Naive thymus-derived CD4-positive, alpha-beta T cell (primary cell): ENCODE measurements at regions not wholly inside any gene's neighbourhood (a gene's known extent, or its start where the extent isn't known, plus 50 kb on each side); places are given as distances from the start of the nearest gene placed in this dataset.
A peak's percentile ranks its signal among the peaks of the same experiment; 100 is the strongest.

Experiments
- ATAC-seq: fragments of 150-1000 bp; cut with Tn5 transposase; 2 replicates; pipeline ENCODE4 v1.10.0; 2021; ENCODE audit warnings: mild to moderate bottlenecking, moderate library complexity
- CTCF ChIA-PET: fragments of 350-600 bp; sonication (Branson Sonifier 250); formaldehyde crosslinking; loops from one replicate; lab custom pipeline; 2021; ENCODE audit warnings: antibody characterized with exemption; lab: Charles Lee
- POLR2A ChIA-PET: fragments of 350-600 bp; sonication (Branson Sonifier 250); formaldehyde crosslinking; loops from one replicate; lab custom pipeline; 2021; ENCODE audit warnings: antibody characterized with exemption, inconsistent platforms; lab: Charles Lee
- DNase-seq, 9 donors: peaks; one replicate each; pipeline versions ENCODE4 v3.0.0 to v3.0.0-alpha.2; 2020 to 2022; ENCODE audit warnings: mixed read lengths in 1 of 9
- H3K27ac ChIP-seq: one replicate; pipeline ENCODE4 v1.7.0; 2013; ENCODE audit warnings: mild to moderate bottlenecking, low read depth, low read length, moderate library complexity
- H3K27me3 ChIP-seq, 2 donors: one replicate each; pipeline ENCODE4 v1.7.0; 2013; ENCODE audit warnings: low read length in 2 of 2, mild to moderate bottlenecking in 2 of 2, moderate library complexity in 2 of 2; ENCODE audit not compliant: control insufficient read depth in 2 of 2, insufficient read depth in 2 of 2
- H3K36me3 ChIP-seq, 3 experiments: 1 replicate in 2 of 3; 2 replicates in 1 of 3; pipeline ENCODE4 v1.7.0; 2013; ENCODE audit warnings: low read length in 3 of 3, mild to moderate bottlenecking in 3 of 3, moderate library complexity in 1 of 3; ENCODE audit not compliant: insufficient read depth in 3 of 3, control insufficient read depth in 2 of 3
- H3K4me1 ChIP-seq, 2 donors: one replicate each; pipeline ENCODE4 v1.7.0; 2013; ENCODE audit warnings: low read length in 2 of 2, mild to moderate bottlenecking in 2 of 2, moderate library complexity in 1 of 2; ENCODE audit not compliant: control insufficient read depth in 2 of 2, insufficient read depth in 2 of 2
- H3K4me3 ChIP-seq: 2 replicates; pipeline ENCODE4 v1.7.0; 2013; ENCODE audit warnings: mild to moderate bottlenecking, low read length
- H3K9me3 ChIP-seq, 3 experiments: 1 replicate in 2 of 3; 2 replicates in 1 of 3; pipeline ENCODE4 v1.7.0; 2013; ENCODE audit warnings: low read length in 3 of 3; ENCODE audit not compliant: control insufficient read depth in 2 of 3
- H3K27ac Mint-ChIP-seq, 9 donors: one replicate each; pipeline ENCODE4 v1.8.0; 2020 to 2022; ENCODE audit warnings: mixed read lengths in 9 of 9, mild to moderate bottlenecking in 8 of 9, moderate library complexity in 5 of 9, inconsistent platforms in 2 of 9
- H3K27me3 Mint-ChIP-seq, 5 donors: one replicate each; pipeline ENCODE4 v1.8.0; 2021 to 2022; ENCODE audit warnings: mixed read lengths in 5 of 5, mild to moderate bottlenecking in 1 of 5
- H3K36me3 Mint-ChIP-seq, 5 donors: one replicate each; pipeline ENCODE4 v1.8.0; 2020 to 2022; ENCODE audit warnings: mixed read lengths in 5 of 5, mild to moderate bottlenecking in 3 of 5, inconsistent platforms in 1 of 5
- H3K4me1 Mint-ChIP-seq, 7 donors: one replicate each; pipeline ENCODE4 v1.8.0; 2020 to 2022; ENCODE audit warnings: mixed read lengths in 7 of 7, mild to moderate bottlenecking in 3 of 7, inconsistent platforms in 1 of 7
- H3K4me3 Mint-ChIP-seq, 10 donors: one replicate each; pipeline ENCODE4 v1.8.0; 2020 to 2022; ENCODE audit warnings: mild to moderate bottlenecking in 10 of 10, mixed read lengths in 10 of 10, moderate library complexity in 6 of 10, inconsistent platforms in 2 of 10
- H3K9me3 Mint-ChIP-seq, 11 donors: one replicate each; pipeline ENCODE4 v1.8.0; 2020 to 2022; ENCODE audit warnings: mixed read lengths in 11 of 11, mild to moderate bottlenecking in 4 of 11, inconsistent platforms in 1 of 11, moderate library complexity in 1 of 11
- intact Hi-C, 2 donors: fragments of 100-400 bp; cut with micrococcal nuclease; formaldehyde crosslinking; loops; one replicate each; pipeline ENCODE4 v1.15.1; 2023

- Histone ChIP-seq H3K4me3 (no peak overlapping the region), H3K27ac (no peak overlapping the region), H3K9me3 (no peaks in the 10 kb centered on the region), H3K4me1 (peaks cover 0 to 11% of the 10 kb centered on the region in 2 donors), H3K36me3 (no peaks in the 10 kb centered on the region), H3K27me3 (no peaks in the 10 kb centered on the region)
- Mint-ChIP-seq H3K9me3 (no peaks in the 10 kb centered on the region), H3K4me3 (no peak overlapping the region), H3K36me3 (no peaks in the 10 kb centered on the region), H3K4me1 (peaks cover 0 to 12% (median 6%) of the 10 kb centered on the region in 7 donors), H3K27me3 (peaks cover 16 to 43% (median 29%) of the 10 kb centered on the region in 5 donors), H3K27ac (no peak overlapping the region)
- ChIA-PET POLR2A (no interaction called here), CTCF (interaction anchor here (0.6 to 5.1 kb wide), 3 partner anchors 42 to 704 kb away, joined by 3 to 58 read pairs (median 22); no protein-coding TSS in a partner anchor)
- ATAC-seq = no peak
- no peak for DNase-seq
- intact Hi-C loops = loop anchor here in 1 of 2 donors (2.0 kb wide), 1 partner anchor 336 kb away; no protein-coding TSS in a partner anchor
These were observed 59.4 kb upstream of the NKX2-2 start for GRCh38 chr20:21573259-21573658.

GRCh38 chr20:21571841-21572690 is 58.2 kb upstream of the NKX2-2 start:
- Histone ChIP-seq H3K9me3 (no peaks in the 10 kb centered on the region), H3K36me3 (no peaks in the 10 kb centered on the region), H3K4me1 (peaks cover 0 to 11% of the 10 kb centered on the region in 2 donors), H3K27me3 (no peaks in the 10 kb centered on the region), H3K27ac (no peak overlapping the region), H3K4me3 (no peak overlapping the region)
- ChIA-PET POLR2A (interaction anchor here (0.8 to 2.9 kb wide), 4 partner anchors 22 to 47 kb away, joined by 4 to 14 read pairs (median 6); no protein-coding TSS in a partner anchor), CTCF (interaction anchor here (0.7 to 5.1 kb wide), 13 partner anchors 8 to 337 kb away, joined by 3 to 58 read pairs (median 7); no protein-coding TSS in a partner anchor)
- ATAC-seq = peak; percentile 46
- Mint-ChIP-seq H3K36me3 (peaks cover 0 to 4% (median 0%) of the 10 kb centered on the region in 5 donors), H3K4me1 (peaks cover 0 to 12% (median 6%) of the 10 kb centered on the region in 7 donors), H3K27me3 (peaks cover 16 to 37% (median 29%) of the 10 kb centered on the region in 5 donors), H3K4me3 (no peak overlapping the region), H3K9me3 (peaks cover 0 to 3% (median 0%) of the 10 kb centered on the region in 11 donors), H3K27ac (no peak overlapping the region)
- DNase-seq = peak in 4 of 9 donors; percentile 18 to 34 (median 29)
- intact Hi-C loops = loop anchor here (1.0 to 2.0 kb wide), 6 partner anchors 23 to 712 kb away; no protein-coding TSS in a partner anchor

- no peak overlapping the region for H3K4me3 ChIP-seq
- ChIA-PET CTCF (interaction anchor here (1.0 to 5.1 kb wide), 13 partner anchors 8 to 335 kb away, joined by 3 to 58 read pairs (median 7); no protein-coding TSS in a partner anchor), POLR2A (interaction anchor here (0.8 to 2.9 kb wide), 6 partner anchors 9 to 52 kb away, joined by 3 to 14 read pairs (median 4); no protein-coding TSS in a partner anchor)
- H3K4me1 ChIP-seq = peaks cover 0 to 11% of the 10 kb centered on the region in 2 donors
- peaks cover 0 to 12% (median 6%) of the 10 kb centered on the region in 7 donors for H3K4me1 Mint-ChIP-seq
- peaks cover 0 to 3% (median 0%) of the 10 kb centered on the region in 11 donors for H3K9me3 Mint-ChIP-seq
- H3K27me3 Mint-ChIP-seq = peaks cover 16 to 40% (median 28%) of the 10 kb centered on the region in 5 donors
- no peak overlapping the region for H3K27ac Mint-ChIP-seq
- no peaks in the 10 kb centered on the region for H3K9me3 ChIP-seq
- no peaks in the 10 kb centered on the region for H3K27me3 ChIP-seq
- DNase-seq (no peak), ATAC-seq (no peak)
- intact Hi-C loops = loop anchor here in 1 of 2 donors (2.0 kb wide), 1 partner anchor 22 kb away; no protein-coding TSS in a partner anchor
- peaks cover 0 to 8% (median 0%) of the 10 kb centered on the region in 5 donors for H3K36me3 Mint-ChIP-seq
- H3K27ac ChIP-seq = no peak overlapping the region
- H3K36me3 ChIP-seq = no peaks in the 10 kb centered on the region
- H3K4me3 Mint-ChIP-seq = no peak overlapping the region
These were observed 56.6 kb upstream of the NKX2-2 start for GRCh38 chr20:21570285-21570992.

- Mint-ChIP-seq H3K27ac (peak overlapping the region in 1 of 9 donors; percentile 26), H3K36me3 (peaks cover 0 to 8% (median 0%) of the 10 kb centered on the region in 5 donors), H3K4me3 (no peak overlapping the region), H3K27me3 (peaks cover 13 to 34% (median 28%) of the 10 kb centered on the region in 5 donors), H3K9me3 (peaks cover 0 to 3% (median 0%) of the 10 kb centered on the region in 11 donors), H3K4me1 (peaks cover 0 to 12% (median 6%) of the 10 kb centered on the region in 7 donors)
- Histone ChIP-seq H3K4me3 (no peak overlapping the region), H3K36me3 (no peaks in the 10 kb centered on the region), H3K27me3 (no peaks in the 10 kb centered on the region), H3K27ac (no peak overlapping the region), H3K9me3 (no peaks in the 10 kb centered on the region), H3K4me1 (peaks cover 0 to 11% of the 10 kb centered on the region in 2 donors)
- DNase-seq = no peak
- CTCF ChIA-PET = interaction anchor here (1.0 to 2.0 kb wide), 2 partner anchors 40 to 333 kb away, joined by 3 to 10 read pairs; no protein-coding TSS in a partner anchor
- POLR2A ChIA-PET = interaction anchor here (1.1 kb wide), 1 partner anchor 14 kb away, joined by 3 read pairs; no protein-coding TSS in a partner anchor
- no peak for ATAC-seq
- intact Hi-C loops = no loop called here
These were observed 55.7 kb upstream of the NKX2-2 start for GRCh38 chr20:21569586-21569985.

- Histone ChIP-seq H3K4me3 (no peak overlapping the region), H3K4me1 (no peaks in the 10 kb centered on the region), H3K27ac (no peak overlapping the region), H3K9me3 (no peaks in the 10 kb centered on the region), H3K27me3 (no peaks in the 10 kb centered on the region), H3K36me3 (no peaks in the 10 kb centered on the region)
- peaks cover 0 to 8% (median 7%) of the 10 kb centered on the region in 5 donors for H3K36me3 Mint-ChIP-seq
- peaks cover 0 to 14% (median 4%) of the 10 kb centered on the region in 11 donors for H3K9me3 Mint-ChIP-seq
- H3K4me3 Mint-ChIP-seq = no peak overlapping the region
- DNase-seq (no peak), ATAC-seq (no peak)
- H3K27me3 Mint-ChIP-seq = peaks cover 0 to 20% (median 7%) of the 10 kb centered on the region in 5 donors
- peak overlapping the region in 2 of 9 donors; percentile 20 to 85 for H3K27ac Mint-ChIP-seq
- ChIA-PET POLR2A (no interaction called here), CTCF (interaction anchor here (0.7 kb wide), 1 partner anchor 8 kb away, joined by 3 read pairs; no protein-coding TSS in a partner anchor)
- intact Hi-C loops = no loop called here
- peaks cover 0 to 8% (median 5%) of the 10 kb centered on the region in 7 donors for H3K4me1 Mint-ChIP-seq
These were observed 50.4 kb upstream of the NKX2-2 start for GRCh38 chr20:21564127-21564773.
